Hematopoietic multipotent progenitor cell treated with erythropoietin and hydrocortisone succinate and interleukin-3 and kit ligand, for 8 days (in vitro differentiated cells): ENCODE measurements at regions not wholly inside any gene's neighbourhood (a gene's known extent, or its start where the extent isn't known, plus 50 kb on each side); places are given as distances from the start of the nearest gene placed in this dataset.
A peak's percentile ranks its signal among the peaks of the same experiment; 100 is the strongest.
"Not testable (repeated sequence)": the region's sequence is repeated elsewhere in the genome, so short reads cannot be mapped to it uniquely, and the experiment has no call there.

Experiments
- DNase-seq: peaks from one replicate; pipeline ENCODE4 v3.0.0-alpha.2; 2015

DNA sequence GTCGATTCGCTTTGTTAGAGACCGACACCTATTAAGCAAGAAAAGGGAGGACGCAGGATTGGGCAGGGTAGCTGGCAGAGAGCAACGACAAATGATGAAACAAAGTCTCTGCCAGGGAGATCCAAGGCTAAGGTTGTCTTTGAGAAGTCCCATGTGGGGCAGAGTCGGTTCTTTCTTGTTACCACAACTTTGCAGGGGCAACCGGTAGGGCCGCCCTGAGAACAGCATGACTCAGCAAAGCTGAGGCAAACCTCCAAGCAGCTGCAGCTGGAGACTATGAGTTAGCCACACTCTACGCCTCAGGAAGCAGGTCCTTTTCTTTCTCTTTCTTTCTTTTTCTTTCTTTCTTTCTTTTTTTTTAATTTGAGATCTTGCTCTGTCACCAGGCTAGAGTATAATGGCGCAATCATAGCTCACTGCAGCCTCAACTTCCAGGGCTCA lies 452.3 kb upstream of the ID2 start:
- peak; percentile 90 for DNase-seq

DNA sequence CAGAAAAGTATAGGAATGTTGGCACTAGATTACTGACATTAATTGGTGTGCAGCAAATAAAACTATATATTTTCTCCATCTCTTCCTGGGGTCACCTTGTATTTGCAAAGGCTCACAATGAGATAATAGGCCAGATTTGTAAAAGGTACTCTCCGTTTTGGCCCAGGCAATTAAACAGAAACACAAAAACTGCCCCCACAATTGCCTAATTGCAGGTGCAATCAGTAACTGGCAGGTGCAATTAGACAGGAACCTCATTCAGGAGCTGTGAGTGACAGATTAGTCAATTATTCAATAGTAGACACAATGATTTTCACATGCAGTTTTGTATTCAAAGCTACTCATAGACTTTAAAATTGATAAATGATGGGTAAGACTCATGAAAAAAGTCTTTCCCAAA lies 451.4 kb upstream of the ID2 start:
- DNase-seq, result no peak

- DNase-seq, result no peak
Measured at GRCh38 chr2:8231902-8232301, 450.0 kb upstream of the ID2 start.

- no peak for DNase-seq
Measured at GRCh38 chr2:8232871-8233270, 449.0 kb upstream of the ID2 start.

DNA sequence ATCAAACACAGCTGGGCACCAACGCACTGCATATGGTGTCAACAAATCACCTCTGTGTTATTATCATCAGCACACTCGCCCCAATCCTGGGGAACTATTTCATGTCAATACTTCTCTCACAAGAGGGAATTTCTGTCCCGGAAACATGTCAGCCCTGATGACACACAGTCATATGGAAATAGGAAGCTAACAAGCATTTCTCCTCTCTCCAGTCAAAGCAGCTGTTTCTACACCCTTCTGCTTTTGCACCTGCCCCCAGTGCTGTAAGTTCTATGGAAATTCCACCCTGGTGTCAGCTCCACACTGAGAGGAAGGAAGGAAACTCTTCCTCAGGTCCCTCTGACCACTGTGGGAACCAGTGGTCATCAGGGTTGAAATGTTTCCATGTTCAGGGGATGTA lies 447.6 kb upstream of the ID2 start:
- DNase-seq, result no peak

DNA sequence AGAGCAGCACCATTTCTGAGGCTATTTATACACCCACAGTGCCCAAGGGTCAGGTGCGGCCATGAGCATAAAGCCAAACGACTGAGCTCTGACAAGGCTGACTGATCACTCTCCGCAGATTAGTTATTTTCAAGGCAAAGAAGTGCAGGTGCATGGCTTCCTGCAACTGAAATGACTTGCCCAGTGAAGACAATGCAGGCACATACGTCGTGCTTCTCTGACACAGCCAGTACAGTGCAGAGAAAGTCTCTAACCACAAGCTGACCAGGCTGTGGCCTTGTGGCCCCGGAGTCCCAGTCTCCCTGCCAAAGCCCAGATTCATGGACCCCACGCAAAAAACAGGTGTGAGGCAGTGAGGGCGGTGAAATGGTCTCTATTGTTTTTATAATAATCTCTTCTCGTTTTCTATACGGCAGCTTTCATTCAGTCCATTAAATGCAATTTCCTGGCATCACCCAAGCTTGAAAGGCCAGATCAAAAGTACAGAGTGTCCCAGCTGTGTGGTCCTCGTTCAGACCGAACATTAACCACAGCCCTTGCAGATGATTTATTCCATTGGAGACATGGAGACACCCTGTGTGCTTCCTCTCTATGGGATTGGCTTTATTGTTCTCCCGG lies 447.0 kb upstream of the ID2 start:
- no peak for DNase-seq

DNA sequence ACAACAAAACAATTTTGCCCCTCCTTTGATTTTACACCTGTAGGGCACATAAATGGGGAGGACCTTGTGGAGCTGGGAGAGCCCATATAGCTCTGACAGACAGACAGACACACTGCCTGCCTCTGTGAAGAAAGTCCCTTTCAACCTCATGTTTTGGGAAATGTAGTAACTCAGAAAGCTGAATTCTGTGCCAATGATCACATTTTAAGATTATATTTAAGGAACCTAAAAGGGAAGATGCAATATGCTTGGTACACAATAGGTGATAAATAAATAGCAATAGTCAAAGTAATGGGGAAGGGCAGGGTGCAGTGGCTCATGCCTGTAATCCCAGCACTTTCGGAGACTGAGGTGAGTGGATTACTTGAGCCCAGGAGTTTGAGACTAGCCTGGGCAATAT lies 446.4 kb upstream of the ID2 start:
- no peak for DNase-seq

GRCh38 chr2:8236391-8236790 lies 445.5 kb upstream of the ID2 start:
- no peak for DNase-seq

DNA sequence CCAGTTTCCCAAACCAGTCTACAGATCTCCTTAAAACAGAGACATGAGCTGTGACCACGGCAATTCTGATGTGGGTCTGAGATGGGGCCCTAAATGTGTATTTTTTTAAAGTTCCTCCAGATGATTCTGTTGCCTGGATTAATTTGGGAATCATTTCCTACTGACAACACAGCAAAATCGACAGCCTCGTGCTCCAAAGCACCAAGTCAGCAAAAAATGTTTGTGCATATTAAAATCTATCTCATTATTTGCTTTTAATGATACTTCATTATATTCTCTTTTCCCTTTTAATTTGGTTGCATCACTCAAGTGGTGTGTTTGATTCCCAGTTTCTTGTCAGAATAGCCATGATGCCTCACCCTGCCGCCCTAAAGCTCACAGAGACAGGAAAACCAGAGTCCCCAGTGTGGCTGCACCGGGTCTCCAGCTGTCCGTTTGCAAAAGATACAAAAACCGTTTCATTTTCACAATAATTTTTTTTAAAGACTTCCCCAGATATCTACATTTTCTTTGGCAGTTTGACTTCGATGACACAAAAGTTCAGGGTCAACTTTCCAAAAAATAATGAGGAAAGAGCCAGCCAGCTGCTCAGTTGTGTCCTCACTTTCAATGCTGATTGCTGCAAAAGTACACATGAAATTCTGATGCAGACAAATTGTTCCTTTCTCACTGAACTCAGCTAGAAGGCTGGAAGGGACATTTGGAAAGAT lies 443.2 kb upstream of the ID2 start:
- no peak for DNase-seq

GRCh38 chr2:8239531-8240088 lies 442.2 kb upstream of the ID2 start:
- DNase-seq, result no peak

GRCh38 chr2:8241317-8241716 lies 440.5 kb upstream of the ID2 start:
- no peak for DNase-seq

GRCh38 chr2:8242739-8243138 lies 439.1 kb upstream of the ID2 start:
- no peak for DNase-seq

GRCh38 chr2:8243748-8244400 lies 438.0 kb upstream of the ID2 start:
- no peak for DNase-seq

DNA sequence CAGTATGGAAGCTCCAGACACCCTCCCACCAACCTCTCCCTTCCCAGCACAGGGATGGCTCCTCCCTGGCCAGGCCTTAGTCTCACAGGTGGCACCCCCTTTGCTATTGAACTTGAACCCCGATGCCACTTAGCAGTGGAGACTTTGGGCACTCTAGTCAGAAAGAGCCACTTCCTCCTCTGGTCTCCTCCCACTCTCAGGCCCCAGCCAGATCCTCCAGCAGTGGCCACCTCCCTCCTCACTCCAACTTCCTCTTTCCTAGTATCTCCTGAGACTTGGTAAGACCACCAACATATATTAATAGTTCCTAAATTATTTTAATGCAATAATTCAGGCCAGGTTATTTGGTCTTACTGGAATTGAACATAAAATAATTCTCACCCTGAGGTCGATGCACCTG lies 437.2 kb upstream of the ID2 start:
- peak; percentile 46 for DNase-seq

- DNase-seq, result no peak
Measured at GRCh38 chr2:8246137-8246536, 435.7 kb upstream of the ID2 start.

DNA sequence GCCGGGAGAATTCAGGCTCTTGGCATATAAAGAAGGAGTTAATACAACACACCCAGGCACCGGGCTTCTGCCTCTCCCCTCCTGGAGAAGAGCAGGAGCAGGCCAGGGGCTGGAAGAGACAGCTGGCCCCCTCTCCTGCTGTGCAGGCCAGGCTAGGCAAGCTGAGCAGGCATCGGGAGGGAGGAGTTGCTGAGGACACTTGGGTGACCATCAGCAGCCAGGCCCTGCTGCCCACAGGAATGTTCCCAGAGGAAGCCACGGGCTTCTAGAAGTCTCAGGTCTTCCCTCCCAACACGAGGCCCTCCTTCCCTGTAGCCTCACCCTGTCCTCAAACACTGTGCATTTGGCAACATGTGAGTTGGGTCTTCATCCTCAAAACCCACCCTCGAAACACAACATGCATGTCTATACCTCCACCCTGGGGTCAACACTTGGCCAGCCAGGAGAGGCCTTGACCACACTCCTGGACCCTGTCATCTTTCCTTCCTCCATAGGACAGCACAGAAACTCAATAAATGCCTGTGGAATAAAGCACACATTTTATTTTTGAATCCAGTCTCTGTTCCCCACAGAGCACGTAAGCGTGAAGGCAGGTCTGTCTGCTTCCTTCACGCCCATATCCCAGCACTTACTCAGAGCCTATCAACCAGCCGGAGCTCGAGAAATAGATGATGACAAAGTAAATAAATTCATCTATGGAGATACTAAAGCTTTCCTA lies 433.8 kb upstream of the ID2 start:
- no peak for DNase-seq

DNA sequence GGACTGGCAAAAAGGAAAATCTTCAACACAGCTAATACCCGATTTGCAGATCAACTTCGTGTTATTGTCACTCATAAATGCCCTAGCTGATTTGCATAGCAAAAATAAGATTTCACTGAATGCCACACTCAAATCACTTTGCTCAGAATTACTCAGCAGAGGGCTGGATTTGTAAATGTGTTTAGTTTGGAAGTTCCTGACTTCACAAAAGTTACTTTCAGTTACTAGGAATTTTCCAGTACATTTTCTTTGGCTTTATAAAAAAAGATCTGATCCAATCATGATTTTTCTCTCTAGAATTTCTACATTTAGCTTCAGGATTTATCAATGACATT lies 433.3 kb upstream of the ID2 start:
- DNase-seq, result no peak

- DNase-seq, result no peak
Measured at GRCh38 chr2:8249141-8249540, 432.7 kb upstream of the ID2 start.

GRCh38 chr2:8249769-8250168 lies 432.1 kb upstream of the ID2 start:
- DNase-seq, result no peak

- not testable (repeated sequence) for DNase-seq
Measured at GRCh38 chr2:8250290-8250689, 431.6 kb upstream of the ID2 start.

DNA sequence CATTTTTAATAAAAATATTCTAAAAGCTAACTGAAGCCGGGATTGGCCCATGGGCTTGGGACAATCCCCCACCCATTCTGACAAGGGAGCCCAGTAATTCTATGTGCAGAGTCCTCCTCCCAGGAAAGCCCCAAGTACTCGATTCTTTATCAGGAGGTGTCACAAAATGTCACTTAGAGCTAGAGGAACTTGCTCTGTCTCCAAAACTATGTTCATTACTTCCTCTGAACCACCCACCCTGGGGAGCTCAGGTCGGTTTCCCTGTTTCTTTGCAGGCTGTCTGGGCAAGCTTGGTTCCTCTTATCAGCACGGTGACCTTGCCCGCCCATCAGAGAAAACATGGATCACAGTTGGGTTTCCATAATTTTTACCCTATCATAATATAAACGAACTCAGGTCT lies 430.6 kb upstream of the ID2 start:
- no peak for DNase-seq

- DNase-seq, result peak; percentile 20
Measured at GRCh38 chr2:8251856-8252255, 430.0 kb upstream of the ID2 start.

GRCh38 chr2:8252997-8253694 lies 428.7 kb upstream of the ID2 start:
- DNase-seq, result no peak
